H1 (cell line): ENCODE measurements at regions not wholly inside any gene's neighbourhood (a gene's known extent, or its start where the extent isn't known, plus 50 kb on each side); places are given as distances from the start of the nearest gene placed in this dataset.

Experiments
- KDM5A ChIP-seq: fragments of 200-600 bp; IDR thresholded peaks from 2 replicates; pipeline ENCODE4 v1.7.1; 2012; ENCODE audit warnings: mild to moderate bottlenecking, low read length, inconsistent platforms, mixed read lengths
- RFX5 ChIP-seq: IDR thresholded peaks from 2 replicates; pipeline ENCODE4 v1.6.1; 2011; ENCODE audit warnings: low read depth, low read length, improper control_type of control experiment, borderline replicate concordance
- SUZ12 ChIP-seq: fragments of 200-600 bp; sonication (generic); IDR thresholded peaks from 2 replicates; pipeline ENCODE4 v1.6.1; 2012; ENCODE audit warnings: mild to moderate bottlenecking, inconsistent platforms, low read length, moderate library complexity, mixed read lengths

GRCh38 chr4:19707876-19708275, 543.8 kb upstream of the SLIT2 start (continued):
- no peak for TF ChIP-seq RFX5
- TF ChIP-seq SUZ12: no peak
- TF ChIP-seq KDM5A: no peak
